HCT116 (cell line): ENCODE measurements at regions not wholly inside any gene's neighbourhood (a gene's known extent, or its start where the extent isn't known, plus 50 kb on each side); places are given as distances from the start of the nearest gene placed in this dataset.

ENCODE experiments used
- EZH2 ChIP-seq: fragments of 200-600 bp; sonication (generic); IDR thresholded peaks from 2 replicates; pipeline ENCODE4 v1.6.1; 2017; ENCODE audit warnings: antibody characterized with exemption, mixed run types
- EZH2phosphoT487 ChIP-seq: fragments of 200-600 bp; IDR thresholded peaks from 2 replicates; pipeline ENCODE4 v1.6.1; 2018; ENCODE audit warnings: antibody characterized with exemption, borderline replicate concordance
- POLR2AphosphoS5 ChIP-seq: IDR thresholded peaks from 2 replicates; pipeline ENCODE4 v1.6.1; 2011; ENCODE audit warnings: mild to moderate bottlenecking, low read depth, low read length, moderate library complexity
- TF ChIP-seq, protein P1 (sequence below), 3 experiments: fragments of 200-600 bp in 1 of 3; sonication (generic) in 1 of 3; IDR thresholded peaks in 2 of 3; conservative IDR thresholded peaks in 1 of 3; 2 replicates each; pipeline ENCODE4 v1.5.1; 2012 to 2017; ENCODE audit warnings: low read depth in 2 of 3, low read length in 2 of 3, antibody characterized with exemption in 1 of 3, borderline replicate concordance in 1 of 3, control low read depth in 1 of 3, mild to moderate bottlenecking in 1 of 3, mixed read lengths in 1 of 3, mixed run types in 1 of 3, moderate library complexity in 1 of 3; ENCODE audit not compliant: insufficient read depth in 1 of 3
- TF ChIP-seq, protein P2 (sequence below): IDR thresholded peaks from 2 replicates; pipeline ENCODE4 v1.6.1; 2012; ENCODE audit warnings: low read depth

DNA sequence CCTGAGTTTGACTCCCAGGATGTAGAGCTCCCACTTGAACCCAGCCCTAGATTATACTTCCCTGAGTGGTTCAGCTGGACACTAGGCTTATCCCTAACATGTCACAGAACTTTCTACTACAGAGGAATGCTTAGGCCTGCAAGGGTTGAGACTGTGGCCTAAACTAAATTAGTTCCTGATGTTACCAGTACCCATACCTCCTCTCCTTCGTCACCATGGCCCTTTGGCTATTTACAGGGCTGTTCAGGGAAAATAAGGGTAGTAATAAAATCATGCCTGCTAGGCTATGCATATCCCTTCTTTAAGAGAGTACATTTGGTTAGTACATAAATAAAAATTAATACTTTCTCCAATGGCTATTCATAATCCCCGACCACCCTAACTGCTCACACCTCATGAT is 356.4 kb upstream of the RASGRP1 start:
- TF ChIP-seq, protein P1, sequence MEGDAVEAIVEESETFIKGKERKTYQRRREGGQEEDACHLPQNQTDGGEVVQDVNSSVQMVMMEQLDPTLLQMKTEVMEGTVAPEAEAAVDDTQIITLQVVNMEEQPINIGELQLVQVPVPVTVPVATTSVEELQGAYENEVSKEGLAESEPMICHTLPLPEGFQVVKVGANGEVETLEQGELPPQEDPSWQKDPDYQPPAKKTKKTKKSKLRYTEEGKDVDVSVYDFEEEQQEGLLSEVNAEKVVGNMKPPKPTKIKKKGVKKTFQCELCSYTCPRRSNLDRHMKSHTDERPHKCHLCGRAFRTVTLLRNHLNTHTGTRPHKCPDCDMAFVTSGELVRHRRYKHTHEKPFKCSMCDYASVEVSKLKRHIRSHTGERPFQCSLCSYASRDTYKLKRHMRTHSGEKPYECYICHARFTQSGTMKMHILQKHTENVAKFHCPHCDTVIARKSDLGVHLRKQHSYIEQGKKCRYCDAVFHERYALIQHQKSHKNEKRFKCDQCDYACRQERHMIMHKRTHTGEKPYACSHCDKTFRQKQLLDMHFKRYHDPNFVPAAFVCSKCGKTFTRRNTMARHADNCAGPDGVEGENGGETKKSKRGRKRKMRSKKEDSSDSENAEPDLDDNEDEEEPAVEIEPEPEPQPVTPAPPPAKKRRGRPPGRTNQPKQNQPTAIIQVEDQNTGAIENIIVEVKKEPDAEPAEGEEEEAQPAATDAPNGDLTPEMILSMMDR (IDR thresholded peaks at IDR 0.05 in 2 of 3, conservative IDR thresholded peaks at IDR 0.05 in 1 of 3; ENCODE audit: borderline replicate concordance in 1 of 3, insufficient read depth in 1 of 3, low read depth in 2 of 3, low read length in 2 of 3) = no peak
- no peak for TF ChIP-seq EZH2
- no peak for TF ChIP-seq POLR2AphosphoS5
- no peak for TF ChIP-seq EZH2phosphoT487
- TF ChIP-seq, protein P2, sequence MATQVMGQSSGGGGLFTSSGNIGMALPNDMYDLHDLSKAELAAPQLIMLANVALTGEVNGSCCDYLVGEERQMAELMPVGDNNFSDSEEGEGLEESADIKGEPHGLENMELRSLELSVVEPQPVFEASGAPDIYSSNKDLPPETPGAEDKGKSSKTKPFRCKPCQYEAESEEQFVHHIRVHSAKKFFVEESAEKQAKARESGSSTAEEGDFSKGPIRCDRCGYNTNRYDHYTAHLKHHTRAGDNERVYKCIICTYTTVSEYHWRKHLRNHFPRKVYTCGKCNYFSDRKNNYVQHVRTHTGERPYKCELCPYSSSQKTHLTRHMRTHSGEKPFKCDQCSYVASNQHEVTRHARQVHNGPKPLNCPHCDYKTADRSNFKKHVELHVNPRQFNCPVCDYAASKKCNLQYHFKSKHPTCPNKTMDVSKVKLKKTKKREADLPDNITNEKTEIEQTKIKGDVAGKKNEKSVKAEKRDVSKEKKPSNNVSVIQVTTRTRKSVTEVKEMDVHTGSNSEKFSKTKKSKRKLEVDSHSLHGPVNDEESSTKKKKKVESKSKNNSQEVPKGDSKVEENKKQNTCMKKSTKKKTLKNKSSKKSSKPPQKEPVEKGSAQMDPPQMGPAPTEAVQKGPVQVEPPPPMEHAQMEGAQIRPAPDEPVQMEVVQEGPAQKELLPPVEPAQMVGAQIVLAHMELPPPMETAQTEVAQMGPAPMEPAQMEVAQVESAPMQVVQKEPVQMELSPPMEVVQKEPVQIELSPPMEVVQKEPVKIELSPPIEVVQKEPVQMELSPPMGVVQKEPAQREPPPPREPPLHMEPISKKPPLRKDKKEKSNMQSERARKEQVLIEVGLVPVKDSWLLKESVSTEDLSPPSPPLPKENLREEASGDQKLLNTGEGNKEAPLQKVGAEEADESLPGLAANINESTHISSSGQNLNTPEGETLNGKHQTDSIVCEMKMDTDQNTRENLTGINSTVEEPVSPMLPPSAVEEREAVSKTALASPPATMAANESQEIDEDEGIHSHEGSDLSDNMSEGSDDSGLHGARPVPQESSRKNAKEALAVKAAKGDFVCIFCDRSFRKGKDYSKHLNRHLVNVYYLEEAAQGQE = no peak
